ENCODE measurements at regions not wholly inside any gene's neighbourhood (a gene's known extent, or its start where the extent isn't known, plus 50 kb on each side); places are given as distances from the start of the nearest gene placed in this dataset.
A peak's percentile ranks its signal among the peaks of the same experiment; 100 is the strongest.

DNA sequence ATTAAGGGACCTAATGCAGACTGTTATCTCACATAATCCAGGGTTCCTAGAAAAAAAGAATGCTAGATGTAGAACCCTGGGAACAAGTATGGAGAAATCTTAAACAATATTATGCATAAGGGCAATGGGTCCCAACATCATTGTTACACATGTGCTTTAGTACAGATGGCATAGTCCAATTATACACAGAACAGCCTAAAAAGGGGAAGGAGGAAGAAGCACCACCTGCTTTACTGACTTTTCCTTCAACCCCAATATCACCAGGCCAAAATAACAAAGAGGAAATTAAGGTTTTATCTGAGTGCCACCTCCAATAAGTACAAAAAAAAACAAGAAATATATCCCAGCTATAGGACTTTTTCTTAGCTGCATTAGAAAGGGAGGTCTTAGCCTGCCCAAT is 211.9 kb downstream of the RPS4Y2 start:
- H3K9me3 ChIP-seq = no peaks in the 10 kb centered on the region
- intact Hi-C loops (cut with DNase I) = no loop called here
- ATAC-seq (no peak), DNase-seq (no peak)
- TF ChIP-seq CTCF (IDR thresholded peaks at IDR 0.05) (no peak), POLR2A (IDR thresholded peaks at IDR 0.05) (no peak)
- H3K36me3 ChIP-seq = no peaks in the 10 kb centered on the region
- no peaks in the 10 kb centered on the region for H3K4me1 ChIP-seq
- no peak overlapping the region for H3K4me3 ChIP-seq
- no peak overlapping the region for H3K27ac ChIP-seq
- H3K27me3 ChIP-seq = no peaks in the 10 kb centered on the region

GRCh38 chrY:20968237-20968636 is 212.3 kb downstream of the RPS4Y2 start:
- Histone ChIP-seq H3K27ac (no peak overlapping the region), H3K9me3 (no peaks in the 10 kb centered on the region), H3K27me3 (no peaks in the 10 kb centered on the region), H3K4me3 (no peak overlapping the region), H3K36me3 (no peaks in the 10 kb centered on the region), H3K4me1 (no peaks in the 10 kb centered on the region)
- intact Hi-C loops (cut with DNase I) = no loop called here
- peak in 1 of 4 donors; percentile 46 for ATAC-seq
- no peak for DNase-seq
- TF ChIP-seq POLR2A (IDR thresholded peaks at IDR 0.05) (no peak), CTCF (IDR thresholded peaks at IDR 0.05) (no peak)
- no CpG with 5 or more reads among the region's 1 CpG for WGBS (ENCODE audit: insufficient coverage, low coverage, low lambda C conversion rate, missing lambda C conversion rate)

DNA sequence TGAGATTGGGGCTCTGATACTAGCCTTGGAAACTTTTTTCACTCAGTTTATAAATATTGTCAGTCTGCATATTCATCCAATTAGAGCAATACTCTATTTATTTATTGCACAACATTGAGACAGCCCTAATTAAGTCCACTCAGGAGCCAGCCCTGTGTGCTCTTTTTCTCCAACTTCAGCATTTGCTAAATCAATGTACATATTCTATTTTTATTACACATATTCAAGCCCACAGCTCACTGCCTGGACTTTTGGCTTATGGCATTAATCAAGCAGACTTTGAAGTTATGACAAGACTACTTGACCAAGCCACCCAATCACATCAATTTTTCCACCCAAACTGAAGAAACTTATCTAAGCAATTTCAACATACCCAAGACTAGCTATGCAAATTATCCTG is 215.5 kb downstream of the RPS4Y2 start:
- TF ChIP-seq POLR2A (IDR thresholded peaks at IDR 0.05) (no peak), CTCF (IDR thresholded peaks at IDR 0.05) (no peak)
- DNase-seq = no peak
- ATAC-seq = no peak

DNA sequence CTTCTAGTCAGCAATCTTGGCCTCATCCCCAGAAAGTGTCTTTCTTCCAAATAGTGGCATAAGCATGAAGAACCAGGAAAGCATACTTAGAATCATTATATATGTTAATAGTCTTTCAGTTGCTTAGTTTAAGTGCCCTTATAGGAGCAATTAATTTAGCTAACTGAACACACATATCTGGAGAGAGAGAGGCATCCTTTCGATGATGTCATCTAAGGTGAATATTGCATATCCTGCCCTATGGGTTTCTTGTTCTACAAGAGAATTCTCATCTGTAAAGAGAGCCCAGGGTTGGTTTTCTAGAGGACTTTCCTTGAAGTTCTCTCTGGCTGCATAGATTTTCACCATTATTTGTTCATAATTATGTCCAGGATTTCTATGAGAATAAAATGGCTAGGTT is 230.1 kb downstream of the RPS4Y2 start:
- intact Hi-C loops (cut with DNase I) = no loop called here
- Histone ChIP-seq H3K36me3 (no peaks in the 10 kb centered on the region), H3K9me3 (no peaks in the 10 kb centered on the region), H3K27ac (no peak overlapping the region), H3K4me3 (no peak overlapping the region), H3K27me3 (no peaks in the 10 kb centered on the region), H3K4me1 (no peaks in the 10 kb centered on the region)
- TF ChIP-seq POLR2A (IDR thresholded peaks at IDR 0.05) (no peak), CTCF (IDR thresholded peaks at IDR 0.05) (no peak)
- no CpG with 5 or more reads among the region's 1 CpG for WGBS (ENCODE audit: insufficient coverage, low coverage, low lambda C conversion rate, missing lambda C conversion rate)
- DNase-seq (no peak), ATAC-seq (no peak)

More for the DNA sequence above, 215.5 kb downstream of the RPS4Y2 start:
- Histone ChIP-seq H3K27ac (no peak overlapping the region), H3K9me3 (no peaks in the 10 kb centered on the region), H3K27me3 (no peaks in the 10 kb centered on the region), H3K4me3 (no peak overlapping the region), H3K36me3 (no peaks in the 10 kb centered on the region), H3K4me1 (no peaks in the 10 kb centered on the region)
- intact Hi-C loops (cut with DNase I) = no loop called here

DNA sequence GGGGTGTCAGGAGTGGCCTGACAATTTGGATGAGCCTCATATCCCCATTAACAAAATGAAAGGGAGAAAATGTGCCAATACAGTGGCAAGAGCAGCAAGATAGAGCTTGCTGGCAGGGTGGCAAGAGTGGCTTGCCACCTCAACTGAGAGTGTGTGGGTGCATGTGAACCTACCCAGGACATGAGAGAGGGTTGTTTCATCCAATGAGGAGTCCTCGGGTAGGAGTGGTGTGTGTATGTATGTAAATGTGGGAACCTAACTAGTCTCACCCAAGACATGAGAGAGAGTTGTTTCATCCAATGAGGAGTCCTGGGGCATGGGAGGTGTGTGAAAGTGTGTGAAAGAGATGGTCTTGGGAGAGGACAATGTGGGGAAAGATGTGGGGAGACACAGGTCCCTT is 234.2 kb downstream of the RPS4Y2 start:
- intact Hi-C loops (cut with DNase I) = no loop called here
- no peaks in the 10 kb centered on the region for H3K36me3 ChIP-seq
- no peak for ATAC-seq
- H3K9me3 ChIP-seq = no peaks in the 10 kb centered on the region
- DNase-seq = no peak
- H3K4me1 ChIP-seq = no peaks in the 10 kb centered on the region
- no peak overlapping the region for H3K4me3 ChIP-seq
- WGBS (ENCODE audit: insufficient coverage, low coverage, low lambda C conversion rate, missing lambda C conversion rate) = no CpG with 5 or more reads among the region's 1 CpG
- no peak overlapping the region for H3K27ac ChIP-seq
- TF ChIP-seq CTCF (IDR thresholded peaks at IDR 0.05) (no peak), POLR2A (IDR thresholded peaks at IDR 0.05) (no peak)
- no peaks in the 10 kb centered on the region for H3K27me3 ChIP-seq
